GM21723 (cell line): ENCODE measurements at regions not wholly inside any gene's neighbourhood (a gene's known extent, or its start where the extent isn't known, plus 50 kb on each side); places are given as distances from the start of the nearest gene placed in this dataset.
"Not testable (repeated sequence)": the region's sequence is repeated elsewhere in the genome, so short reads cannot be mapped to it uniquely, and the experiment has no call there.

Experiments used
- ATAC-seq: cut with Tn5 transposase; IDR thresholded peaks from one replicate; pipeline ENCODE4 v1.9.1; 2021; ENCODE audit warnings: mild to moderate bottlenecking, moderate library complexity; ENCODE audit not compliant: unreplicated experiment

GRCh38 chr5:41995193-41995592, 70.1 kb downstream of the FBXO4 start:
- ATAC-seq: no peak

GRCh38 chr5:42001673-42002072, 76.6 kb downstream of the FBXO4 start:
- no peak for ATAC-seq

DNA sequence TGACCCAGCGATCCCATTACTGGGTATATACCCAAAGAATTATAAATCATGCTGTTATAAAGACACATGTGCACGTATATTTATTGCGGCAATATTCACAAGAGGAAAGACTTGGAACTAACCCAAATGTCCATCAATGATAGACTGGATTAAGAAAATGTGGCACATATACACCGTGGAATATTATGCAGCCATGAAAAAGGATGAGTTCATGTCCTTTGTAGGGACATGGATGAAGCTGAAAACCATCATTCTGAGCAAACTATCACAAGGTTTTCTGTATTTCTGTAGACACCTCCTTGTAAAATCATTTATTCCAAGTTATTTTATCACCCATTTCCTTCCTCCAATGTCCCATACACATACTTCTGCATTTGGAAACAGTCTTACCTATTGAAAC, 78.8 kb downstream of the FBXO4 start:
- ATAC-seq: not testable (repeated sequence)

DNA sequence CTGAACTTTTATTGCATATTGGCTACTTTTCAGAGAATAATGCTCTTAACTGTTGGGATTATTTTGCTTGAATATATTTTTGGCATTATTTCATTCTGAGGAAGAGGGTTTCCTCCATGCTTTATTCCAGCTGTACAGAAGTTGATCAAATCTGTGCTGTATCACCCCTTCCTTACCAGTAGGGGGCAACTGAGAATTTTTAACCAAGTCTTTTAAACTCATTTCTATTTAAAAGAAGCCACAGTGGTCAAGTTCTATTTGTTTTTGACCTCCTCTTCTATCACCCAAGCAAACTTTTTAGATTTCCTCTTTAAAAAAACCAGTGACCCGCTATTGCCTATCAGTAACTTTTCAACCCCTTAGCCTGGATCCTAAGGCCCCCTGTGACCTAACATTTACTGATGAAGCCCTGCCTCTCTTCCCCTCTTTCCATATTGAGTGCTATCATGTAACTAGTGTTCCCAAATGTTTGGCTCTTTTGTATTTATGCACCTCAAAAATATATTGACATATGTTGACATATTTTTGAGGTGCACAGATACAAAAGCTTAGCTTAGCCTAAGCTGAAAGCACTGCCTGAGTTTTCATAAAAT, 80.6 kb downstream of the FBXO4 start:
- peak; percentile 75 for ATAC-seq

- no peak for ATAC-seq
Measured at GRCh38 chr5:42013561-42013960, 88.5 kb downstream of the FBXO4 start.

GRCh38 chr5:42015254-42015653, 90.2 kb downstream of the FBXO4 start:
- no peak for ATAC-seq

DNA sequence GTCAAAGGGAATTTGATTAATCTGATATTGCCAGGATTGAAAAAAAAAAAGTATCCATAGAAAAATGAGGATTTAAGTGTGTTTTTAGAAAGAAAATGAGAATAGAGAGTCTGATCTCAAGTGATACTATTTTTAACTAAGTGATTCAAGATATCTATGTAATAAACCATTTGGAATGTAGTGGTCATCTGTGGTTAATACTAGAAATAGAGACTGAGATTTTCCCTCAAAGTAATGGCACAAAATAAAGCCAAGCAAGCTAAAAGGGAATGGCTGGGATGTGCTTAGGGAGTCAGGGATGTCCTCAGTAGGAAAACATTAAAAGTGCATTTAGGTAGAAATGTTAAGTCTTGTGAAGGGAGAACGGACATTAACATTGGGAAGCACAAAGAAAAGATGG, 90.6 kb downstream of the FBXO4 start:
- ATAC-seq: no peak

DNA sequence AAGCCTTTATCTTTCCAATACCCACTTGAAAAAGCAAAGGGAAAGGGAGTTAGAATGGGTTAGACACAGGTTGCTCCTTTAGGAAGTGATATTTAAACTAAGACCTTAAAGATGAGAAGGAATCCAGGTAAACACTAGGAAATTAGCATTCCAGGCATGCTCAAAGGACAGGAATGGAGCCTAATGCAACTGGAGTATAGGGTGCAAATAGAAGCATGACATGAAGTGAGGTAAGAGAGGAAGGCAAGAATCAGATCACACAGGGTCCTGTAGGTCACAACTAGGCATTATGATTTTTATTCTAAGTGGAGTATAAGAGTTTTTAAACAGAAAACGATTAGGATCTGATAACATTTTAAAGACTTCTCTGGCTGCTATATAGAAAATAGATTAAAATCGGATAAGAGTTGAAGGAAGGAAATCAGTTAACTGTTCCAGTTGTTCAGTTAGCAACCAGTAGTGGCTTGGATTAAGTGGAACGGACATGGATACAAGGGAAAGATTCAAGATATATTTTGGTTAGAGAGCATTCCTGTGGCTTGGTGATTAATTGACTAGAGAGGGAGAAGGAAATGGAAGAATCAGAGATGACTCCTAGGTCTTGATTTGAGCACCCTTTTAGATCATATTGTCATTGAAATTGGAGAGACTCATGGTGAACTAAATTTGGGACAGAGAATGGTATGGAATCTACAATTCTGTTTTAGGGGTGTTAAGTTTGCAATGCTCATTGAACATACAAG, 95.9 kb downstream of the FBXO4 start:
- ATAC-seq: no peak

- no peak for ATAC-seq
Measured at GRCh38 chr5:42021923-42022322, 96.8 kb downstream of the FBXO4 start.

- ATAC-seq: no peak
Measured at GRCh38 chr5:42022383-42022972, 97.4 kb downstream of the FBXO4 start.

- no peak for ATAC-seq
Measured at GRCh38 chr5:42026446-42026845, 101.4 kb downstream of the FBXO4 start.

DNA sequence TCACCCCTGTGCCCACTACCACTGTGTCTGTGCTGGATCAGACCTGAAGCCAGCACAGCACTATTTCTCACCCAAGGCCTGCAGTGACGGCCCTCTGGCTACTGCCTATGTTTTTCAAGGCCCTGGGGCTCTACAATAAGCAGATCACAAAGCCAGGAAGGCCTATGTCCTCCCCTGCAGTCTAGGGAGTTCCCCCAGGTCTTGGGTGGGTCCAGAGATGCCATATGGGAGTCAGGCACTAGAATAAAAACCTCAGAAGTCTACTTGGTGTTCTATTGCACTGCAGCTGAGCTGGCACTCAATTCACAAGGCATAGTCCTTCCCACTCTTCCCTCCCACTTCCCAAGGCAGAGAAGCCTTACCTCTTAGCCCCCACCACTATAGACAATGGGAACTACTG, 107.1 kb downstream of the FBXO4 start:
- no peak for ATAC-seq

- ATAC-seq: no peak
Measured at GRCh38 chr5:42035526-42035925, 110.4 kb downstream of the FBXO4 start.

DNA sequence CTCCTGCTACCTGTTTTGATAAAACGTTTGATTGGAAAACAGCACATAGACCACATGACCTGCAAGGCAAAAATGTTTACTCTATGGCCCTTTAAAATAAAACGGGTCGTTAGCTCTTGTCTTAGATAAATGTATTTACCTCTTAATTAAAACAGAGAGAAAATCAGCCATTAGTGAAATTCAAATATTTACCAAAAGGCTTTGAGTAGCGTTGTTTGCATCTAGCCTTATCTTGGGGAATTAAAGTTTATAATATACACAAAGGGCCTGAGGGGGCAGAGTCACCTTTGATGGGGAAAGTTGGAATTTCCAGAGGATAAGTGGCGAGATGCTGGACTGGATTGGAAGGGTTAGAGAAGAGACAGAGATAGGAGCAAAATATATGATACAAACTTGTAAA, 111.3 kb downstream of the FBXO4 start:
- ATAC-seq: no peak

DNA sequence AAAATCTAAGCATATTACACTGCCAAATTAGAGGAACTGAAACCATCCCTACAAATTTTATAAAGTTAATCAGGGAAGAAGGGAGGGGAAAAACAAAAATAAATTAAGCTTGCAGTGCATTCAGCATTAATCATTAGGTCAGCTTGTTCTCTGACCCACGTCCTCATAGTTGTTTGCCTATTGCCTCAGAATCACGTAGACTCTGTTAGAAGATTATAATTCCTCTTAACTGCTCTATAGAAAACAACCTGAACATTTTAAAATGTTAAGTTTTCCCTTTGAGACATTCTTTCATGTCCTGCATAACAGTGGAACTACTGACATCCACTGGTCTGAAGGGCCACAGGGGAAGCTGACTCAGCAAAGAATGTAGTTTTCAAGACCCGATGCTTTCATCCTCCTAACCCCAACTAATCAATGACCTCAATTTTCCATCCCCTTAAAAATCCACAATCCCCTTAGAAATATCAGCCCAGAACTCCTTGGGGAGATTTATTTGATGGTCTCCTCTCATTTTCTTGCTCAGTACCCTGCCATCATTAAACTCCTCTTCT, 112.4 kb downstream of the FBXO4 start:
- ATAC-seq: no peak

DNA sequence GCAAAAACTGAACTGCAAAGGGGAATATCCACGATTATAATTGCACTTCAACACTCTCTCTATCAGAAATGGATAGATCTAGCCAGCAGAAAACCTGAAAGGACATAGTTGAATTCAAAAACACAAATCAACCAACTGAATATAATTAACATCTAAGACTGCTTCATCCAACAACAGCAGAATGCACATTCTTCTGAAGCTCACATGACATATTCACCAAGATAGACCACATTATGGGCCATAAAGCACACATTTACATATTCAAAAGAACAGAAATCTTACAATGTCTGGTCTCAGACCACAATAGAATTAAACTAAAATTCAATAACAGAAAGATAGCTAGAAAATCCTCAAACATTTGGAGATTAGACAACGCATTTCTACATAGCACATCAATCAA, 118.3 kb downstream of the FBXO4 start:
- ATAC-seq: no peak

DNA sequence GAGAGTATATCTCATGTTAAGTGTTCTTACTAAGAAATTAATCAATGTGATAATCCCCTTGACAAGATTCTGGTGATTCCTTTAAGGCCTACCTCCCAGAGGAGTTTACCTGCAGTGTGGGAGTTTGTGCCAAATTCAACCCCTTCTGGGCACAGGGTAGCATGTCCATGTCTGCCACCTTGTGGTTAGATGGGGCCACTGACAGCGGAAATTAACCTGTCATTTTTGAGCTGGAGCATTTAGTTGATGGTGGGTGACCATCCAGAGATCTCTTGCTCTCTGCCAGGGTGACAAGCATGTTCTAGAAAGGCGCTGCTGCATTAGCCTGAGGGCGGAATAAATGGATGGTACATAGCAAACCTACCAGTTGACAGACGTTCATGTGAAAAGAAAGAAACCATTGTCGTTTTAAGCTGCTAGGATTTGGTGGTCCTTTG, 132.2 kb downstream of the FBXO4 start:
- ATAC-seq: peak; percentile 89

DNA sequence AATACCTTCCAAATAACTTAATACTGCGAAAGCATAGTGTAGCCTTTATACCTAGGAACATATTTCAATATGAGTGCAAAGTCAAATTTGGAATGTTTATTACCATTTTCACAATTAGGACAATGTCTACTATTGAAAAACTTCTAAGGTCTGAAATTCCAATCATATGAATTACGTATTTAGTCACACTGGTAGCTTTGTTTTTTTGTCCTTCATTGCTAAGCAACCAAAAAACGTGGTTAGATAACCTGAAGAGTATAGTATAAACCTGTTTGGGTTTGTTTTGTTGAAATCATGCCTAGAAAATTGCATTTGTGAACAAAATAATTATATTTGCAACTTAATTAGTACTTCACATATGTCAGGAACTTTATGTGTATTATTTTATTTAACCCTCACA, 134.2 kb downstream of the FBXO4 start:
- no peak for ATAC-seq

DNA sequence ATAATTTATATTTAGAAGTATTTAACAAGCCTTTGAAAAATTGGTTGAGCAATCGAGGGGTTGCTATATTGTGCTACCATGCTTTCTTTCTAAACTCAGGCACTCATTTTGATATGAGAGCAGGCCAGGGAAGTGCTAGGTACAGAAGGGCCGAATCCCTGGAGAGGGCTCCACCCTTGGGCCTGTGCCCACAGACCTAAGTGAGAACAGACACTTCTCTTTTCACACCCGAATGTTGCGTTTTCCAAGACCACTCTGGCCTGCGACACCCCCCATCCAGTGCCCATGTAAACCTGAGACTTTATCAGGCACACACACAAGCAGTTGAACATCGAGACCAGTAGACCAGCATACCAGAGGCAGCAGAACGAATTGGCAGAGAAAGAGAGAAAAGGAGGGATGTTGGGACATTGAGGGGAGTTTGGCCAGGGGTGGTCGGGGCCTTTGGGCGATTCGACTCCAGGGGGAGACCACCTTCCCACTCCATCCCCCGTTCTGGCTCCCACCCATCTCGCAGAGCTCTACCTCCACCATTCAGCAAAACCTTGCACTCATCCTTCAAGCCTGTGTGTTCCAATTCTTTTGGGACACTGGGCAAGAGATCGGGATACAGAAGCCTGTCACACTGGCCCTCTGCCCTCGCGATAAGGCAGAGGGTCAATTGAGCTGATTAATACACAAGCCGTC, 134.8 kb downstream of the FBXO4 start:
- ATAC-seq: no peak

DNA sequence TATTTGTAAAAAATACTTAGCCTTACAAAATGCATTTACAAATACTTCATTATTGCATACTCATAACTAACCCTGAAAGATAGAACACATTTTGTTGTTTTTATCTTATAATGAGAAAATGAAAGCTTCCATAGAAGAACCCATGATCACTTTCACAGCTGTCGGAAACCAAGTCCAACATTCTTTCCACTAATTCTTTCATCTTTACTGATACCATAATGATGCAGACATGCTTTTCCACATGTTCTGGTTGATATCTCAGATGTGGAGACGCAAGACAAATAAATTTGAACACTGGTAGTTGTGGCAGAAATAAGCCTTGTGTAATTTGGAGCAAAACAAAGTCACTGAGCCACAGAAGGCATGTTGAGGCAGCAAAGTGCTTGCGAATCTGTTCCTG, 136.0 kb downstream of the FBXO4 start:
- no peak for ATAC-seq

GRCh38 chr5:42064821-42065220, 139.7 kb downstream of the FBXO4 start:
- ATAC-seq: no peak

GRCh38 chr5:42066131-42066530, 141.1 kb downstream of the FBXO4 start:
- no peak for ATAC-seq
